ENCODE measurements at regions not wholly inside any gene's neighbourhood (a gene's known extent, or its start where the extent isn't known, plus 50 kb on each side); places are given as distances from the start of the nearest gene placed in this dataset.

- no peak for TF ChIP-seq CTCF (IDR thresholded peaks at IDR 0.05; ENCODE audit: low read depth, low read length)
- H3K4me3 ChIP-seq (ENCODE audit: low read depth, low read length) = no peak overlapping the region
Measured at GRCh38 chr2:181374781-181375675, 82.2 kb upstream of the ITGA4 start.

DNA sequence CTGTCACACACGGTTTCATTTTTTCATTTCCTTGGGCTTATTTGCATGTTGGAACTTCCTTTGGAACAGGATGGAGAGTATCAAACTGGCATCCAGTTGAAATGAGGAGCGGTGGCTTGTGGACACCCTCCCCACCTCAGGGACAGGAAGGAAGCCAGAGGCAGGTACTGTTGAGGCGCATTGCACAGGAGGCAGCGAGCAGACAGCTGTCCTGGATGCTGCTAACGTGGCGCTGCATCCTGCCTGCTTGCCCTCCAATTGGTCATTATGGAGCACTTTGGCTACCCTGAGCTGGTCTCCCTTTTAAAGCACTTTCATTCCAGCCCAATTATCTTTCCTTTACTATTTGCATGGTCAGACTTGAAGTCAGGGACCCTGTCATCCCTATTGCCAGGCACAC lies 80.7 kb upstream of the ITGA4 start:
- no peak overlapping the region for H3K4me3 ChIP-seq (ENCODE audit: low read depth, low read length)
- no peak for TF ChIP-seq CTCF (IDR thresholded peaks at IDR 0.05; ENCODE audit: low read depth, low read length)

DNA sequence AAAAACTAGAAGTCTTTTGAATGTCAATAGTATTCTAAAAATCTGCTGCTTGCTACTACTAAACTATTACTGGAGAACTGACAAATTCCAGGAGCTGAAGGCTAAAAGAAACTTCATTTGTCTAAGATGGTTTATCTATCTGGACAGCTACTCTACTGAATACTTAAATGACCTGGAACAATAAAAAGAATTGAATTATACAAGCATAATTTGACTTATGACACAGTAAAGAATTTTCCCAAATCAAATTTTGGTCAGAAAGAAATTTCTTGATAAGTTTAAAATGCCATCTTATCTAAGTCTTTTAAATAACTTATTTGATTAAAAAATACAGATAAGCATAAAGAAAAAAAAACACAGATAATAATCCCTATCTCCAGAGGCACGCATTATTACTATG lies 80.2 kb upstream of the ITGA4 start:
- no peak overlapping the region for H3K4me3 ChIP-seq (ENCODE audit: low read depth, low read length)
- TF ChIP-seq CTCF (IDR thresholded peaks at IDR 0.05; ENCODE audit: low read depth, low read length) = no peak

DNA sequence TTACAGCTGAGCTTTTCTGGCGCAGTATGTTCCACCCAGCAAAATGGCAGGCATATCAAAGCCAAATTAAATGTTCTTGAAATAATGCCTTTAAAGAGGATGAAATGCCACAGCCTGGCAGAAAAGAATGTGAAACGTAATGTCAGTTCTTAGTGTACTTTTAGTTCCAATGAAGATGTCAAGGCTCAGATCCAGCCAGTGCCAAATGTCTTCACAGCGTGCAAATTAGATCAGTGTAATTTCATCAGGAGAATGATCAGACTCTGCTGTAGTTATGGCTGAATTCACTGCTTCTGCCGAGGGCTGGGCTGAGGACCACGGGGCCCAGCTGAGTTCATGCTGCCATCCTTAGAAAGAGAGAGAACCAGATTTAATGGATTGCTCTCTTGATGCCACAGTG lies 78.7 kb upstream of the ITGA4 start:
- no peak for TF ChIP-seq CTCF (IDR thresholded peaks at IDR 0.05; ENCODE audit: low read depth, low read length)
- H3K4me3 ChIP-seq (ENCODE audit: low read depth, low read length) = no peak overlapping the region

GRCh38 chr2:181380581-181380980 lies 76.6 kb upstream of the ITGA4 start:
- TF ChIP-seq CTCF (IDR thresholded peaks at IDR 0.05; ENCODE audit: low read depth, low read length) = no peak
- no peak overlapping the region for H3K4me3 ChIP-seq (ENCODE audit: low read depth, low read length)

DNA sequence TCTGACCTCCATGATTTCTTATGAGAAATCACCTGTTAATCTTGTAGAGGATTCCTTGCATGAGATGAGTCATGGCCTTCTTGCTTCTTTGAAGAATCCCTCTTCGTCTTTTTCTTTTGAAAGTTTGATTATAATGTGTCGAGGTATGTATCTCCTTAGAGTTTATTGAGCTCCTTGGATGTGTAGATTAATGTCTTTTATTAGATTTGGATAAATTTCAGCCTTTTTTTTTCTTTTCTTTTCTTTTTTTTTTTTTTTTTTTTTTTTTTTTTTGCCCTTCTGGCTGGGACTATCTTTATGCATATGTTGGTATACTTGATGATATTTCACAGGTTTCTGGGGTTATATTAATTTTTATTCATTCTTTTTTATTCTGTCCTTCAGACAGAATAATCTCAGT lies 72.3 kb upstream of the ITGA4 start:
- no peak for TF ChIP-seq CTCF (IDR thresholded peaks at IDR 0.05; ENCODE audit: low read depth, low read length)
- no peak overlapping the region for H3K4me3 ChIP-seq (ENCODE audit: low read depth, low read length)

- TF ChIP-seq CTCF (IDR thresholded peaks at IDR 0.05; ENCODE audit: low read depth, low read length) = no peak
- H3K4me3 ChIP-seq (ENCODE audit: low read depth, low read length) = no peak overlapping the region
Measured at GRCh38 chr2:181389524-181389923, 67.7 kb upstream of the ITGA4 start.

Data from WI38 (cell line).